HepG2 (cell line): ENCODE measurements at regions not wholly inside any gene's neighbourhood (a gene's known extent, or its start where the extent isn't known, plus 50 kb on each side); places are given as distances from the start of the nearest gene placed in this dataset.

Experiments used
- MIER2 ChIP-seq: IDR thresholded peaks from 2 replicates; pipeline ENCODE4 v1.6.1; 2016; ENCODE audit warnings: missing biosample characterization, missing genetic modification reagents
- MTA3 ChIP-seq: sonication (generic); formaldehyde crosslinking; IDR thresholded peaks from 2 replicates; pipeline ENCODE4 v1.4.0; 2020; ENCODE audit warnings: missing genetic modification reagents
- MXD4 ChIP-seq: IDR thresholded peaks from 2 replicates; pipeline ENCODE4 v1.6.1; 2016; ENCODE audit warnings: mild to moderate bottlenecking, missing biosample characterization, missing genetic modification reagents
- NPAS2 ChIP-seq: sonication (generic); formaldehyde crosslinking; IDR thresholded peaks from 2 replicates; pipeline ENCODE4 v1.8.0; 2022; ENCODE audit warnings: mild to moderate bottlenecking, missing genetic modification reagents, borderline replicate concordance
- REXO4 ChIP-seq: sonication (generic); formaldehyde crosslinking; IDR thresholded peaks from 2 replicates; pipeline ENCODE4 v1.8.0; 2022; ENCODE audit warnings: missing genetic modification reagents, mild to moderate bottlenecking, borderline replicate concordance
- ZNF30 ChIP-seq: sonication (generic); formaldehyde crosslinking; IDR thresholded peaks from 2 replicates; pipeline ENCODE4 v1.5.0; 2020; ENCODE audit warnings: mild to moderate bottlenecking, missing genetic modification reagents
- ZNF552 ChIP-seq: sonication (generic); formaldehyde crosslinking; IDR thresholded peaks from 2 replicates; pipeline ENCODE4 v1.9.0; 2022; ENCODE audit warnings: missing genetic modification reagents, mild to moderate bottlenecking, borderline replicate concordance
- ZSCAN22 ChIP-seq: sonication (generic); formaldehyde crosslinking; IDR thresholded peaks from 2 replicates; pipeline ENCODE4 v1.4.0; 2020; ENCODE audit warnings: mild to moderate bottlenecking, missing genetic modification reagents
- TF ChIP-seq, protein P1 (sequence below): sonication (generic); formaldehyde crosslinking; conservative IDR thresholded peaks from 2 replicates; pipeline ENCODE4 v1.8.1; 2023; ENCODE audit warnings: missing genetic modification reagents
- TF ChIP-seq, protein P2 (sequence below): sonication (generic); formaldehyde crosslinking; IDR thresholded peaks from 2 replicates; pipeline ENCODE4 v1.4.0; 2020; ENCODE audit warnings: mild to moderate bottlenecking, missing genetic modification reagents
- TF ChIP-seq, protein P3 (sequence below), 2 experiments: IDR thresholded peaks; 2 replicates each; pipeline ENCODE4 v1.6.1; 2011 to 2012; ENCODE audit warnings: low read length in 2 of 2, borderline replicate concordance in 1 of 2, low read depth in 1 of 2, mild to moderate bottlenecking in 1 of 2, moderate library complexity in 1 of 2
- TF ChIP-seq, protein P4 (sequence below): sonication (generic); formaldehyde crosslinking; IDR thresholded peaks from 2 replicates; pipeline ENCODE4 v1.4.0; 2020; ENCODE audit warnings: mild to moderate bottlenecking, missing genetic modification reagents
- TF ChIP-seq, protein P5 (sequence below): sonication (generic); formaldehyde crosslinking; IDR thresholded peaks from 2 replicates; pipeline ENCODE4 v1.9.0; 2021; ENCODE audit warnings: missing genetic modification reagents, borderline replicate concordance

DNA sequence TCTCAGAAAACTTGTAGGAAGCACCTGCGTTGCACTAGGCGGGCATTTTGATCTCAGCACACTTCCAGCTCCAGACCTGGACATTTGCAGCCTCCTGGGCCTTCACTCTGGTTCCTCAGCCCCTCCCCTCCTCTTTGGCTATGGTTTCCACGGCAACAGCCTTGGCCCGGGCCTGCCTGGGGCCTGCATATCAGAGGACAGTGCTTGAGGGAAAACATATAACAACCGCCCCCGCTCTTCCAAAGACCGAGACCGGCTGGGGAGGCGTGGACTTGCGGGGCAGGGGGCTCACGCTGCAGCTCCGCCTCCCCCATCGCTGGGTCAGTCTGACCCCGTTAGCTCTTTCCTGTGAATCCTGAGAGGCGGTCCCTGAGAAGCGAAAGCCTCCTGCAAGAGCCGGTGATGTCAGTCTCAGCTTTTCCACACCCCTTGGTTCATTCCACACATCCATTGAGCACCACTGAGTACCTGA lies 125.7 kb upstream of the PEG3 start (continued):
- TF ChIP-seq MTA3 (CRISPR knock-in tag) (no peak), ZSCAN22 (CRISPR knock-in tag) (no peak), MXD4 (no peak), REXO4 (CRISPR knock-in tag) (no peak), ZNF30 (CRISPR knock-in tag) (no peak), MIER2 (CRISPR knock-in tag) (no peak), ZNF552 (CRISPR knock-in tag) (no peak), NPAS2 (CRISPR knock-in tag) (no peak)
- TF ChIP-seq, protein P1, sequence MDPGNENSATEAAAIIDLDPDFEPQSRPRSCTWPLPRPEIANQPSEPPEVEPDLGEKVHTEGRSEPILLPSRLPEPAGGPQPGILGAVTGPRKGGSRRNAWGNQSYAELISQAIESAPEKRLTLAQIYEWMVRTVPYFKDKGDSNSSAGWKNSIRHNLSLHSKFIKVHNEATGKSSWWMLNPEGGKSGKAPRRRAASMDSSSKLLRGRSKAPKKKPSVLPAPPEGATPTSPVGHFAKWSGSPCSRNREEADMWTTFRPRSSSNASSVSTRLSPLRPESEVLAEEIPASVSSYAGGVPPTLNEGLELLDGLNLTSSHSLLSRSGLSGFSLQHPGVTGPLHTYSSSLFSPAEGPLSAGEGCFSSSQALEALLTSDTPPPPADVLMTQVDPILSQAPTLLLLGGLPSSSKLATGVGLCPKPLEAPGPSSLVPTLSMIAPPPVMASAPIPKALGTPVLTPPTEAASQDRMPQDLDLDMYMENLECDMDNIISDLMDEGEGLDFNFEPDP (CRISPR knock-in tag): no peak
- TF ChIP-seq, protein P2, sequence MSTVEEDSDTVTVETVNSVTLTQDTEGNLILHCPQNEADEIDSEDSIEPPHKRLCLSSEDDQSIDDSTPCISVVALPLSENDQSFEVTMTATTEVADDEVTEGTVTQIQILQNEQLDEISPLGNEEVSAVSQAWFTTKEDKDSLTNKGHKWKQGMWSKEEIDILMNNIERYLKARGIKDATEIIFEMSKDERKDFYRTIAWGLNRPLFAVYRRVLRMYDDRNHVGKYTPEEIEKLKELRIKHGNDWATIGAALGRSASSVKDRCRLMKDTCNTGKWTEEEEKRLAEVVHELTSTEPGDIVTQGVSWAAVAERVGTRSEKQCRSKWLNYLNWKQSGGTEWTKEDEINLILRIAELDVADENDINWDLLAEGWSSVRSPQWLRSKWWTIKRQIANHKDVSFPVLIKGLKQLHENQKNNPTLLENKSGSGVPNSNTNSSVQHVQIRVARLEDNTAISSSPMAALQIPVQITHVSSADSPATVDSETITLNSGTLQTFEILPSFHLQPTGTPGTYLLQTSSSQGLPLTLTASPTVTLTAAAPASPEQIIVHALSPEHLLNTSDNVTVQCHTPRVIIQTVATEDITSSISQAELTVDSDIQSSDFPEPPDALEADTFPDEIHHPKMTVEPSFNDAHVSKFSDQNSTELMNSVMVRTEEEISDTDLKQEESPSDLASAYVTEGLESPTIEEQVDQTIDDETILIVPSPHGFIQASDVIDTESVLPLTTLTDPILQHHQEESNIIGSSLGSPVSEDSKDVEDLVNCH (CRISPR knock-in tag): no peak
- TF ChIP-seq, protein P3, sequence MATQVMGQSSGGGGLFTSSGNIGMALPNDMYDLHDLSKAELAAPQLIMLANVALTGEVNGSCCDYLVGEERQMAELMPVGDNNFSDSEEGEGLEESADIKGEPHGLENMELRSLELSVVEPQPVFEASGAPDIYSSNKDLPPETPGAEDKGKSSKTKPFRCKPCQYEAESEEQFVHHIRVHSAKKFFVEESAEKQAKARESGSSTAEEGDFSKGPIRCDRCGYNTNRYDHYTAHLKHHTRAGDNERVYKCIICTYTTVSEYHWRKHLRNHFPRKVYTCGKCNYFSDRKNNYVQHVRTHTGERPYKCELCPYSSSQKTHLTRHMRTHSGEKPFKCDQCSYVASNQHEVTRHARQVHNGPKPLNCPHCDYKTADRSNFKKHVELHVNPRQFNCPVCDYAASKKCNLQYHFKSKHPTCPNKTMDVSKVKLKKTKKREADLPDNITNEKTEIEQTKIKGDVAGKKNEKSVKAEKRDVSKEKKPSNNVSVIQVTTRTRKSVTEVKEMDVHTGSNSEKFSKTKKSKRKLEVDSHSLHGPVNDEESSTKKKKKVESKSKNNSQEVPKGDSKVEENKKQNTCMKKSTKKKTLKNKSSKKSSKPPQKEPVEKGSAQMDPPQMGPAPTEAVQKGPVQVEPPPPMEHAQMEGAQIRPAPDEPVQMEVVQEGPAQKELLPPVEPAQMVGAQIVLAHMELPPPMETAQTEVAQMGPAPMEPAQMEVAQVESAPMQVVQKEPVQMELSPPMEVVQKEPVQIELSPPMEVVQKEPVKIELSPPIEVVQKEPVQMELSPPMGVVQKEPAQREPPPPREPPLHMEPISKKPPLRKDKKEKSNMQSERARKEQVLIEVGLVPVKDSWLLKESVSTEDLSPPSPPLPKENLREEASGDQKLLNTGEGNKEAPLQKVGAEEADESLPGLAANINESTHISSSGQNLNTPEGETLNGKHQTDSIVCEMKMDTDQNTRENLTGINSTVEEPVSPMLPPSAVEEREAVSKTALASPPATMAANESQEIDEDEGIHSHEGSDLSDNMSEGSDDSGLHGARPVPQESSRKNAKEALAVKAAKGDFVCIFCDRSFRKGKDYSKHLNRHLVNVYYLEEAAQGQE (IDR thresholded peaks at IDR 0.05; ENCODE audit: borderline replicate concordance in 1 of 2, low read depth in 1 of 2, low read length in 2 of 2): no peak
- TF ChIP-seq, protein P4, sequence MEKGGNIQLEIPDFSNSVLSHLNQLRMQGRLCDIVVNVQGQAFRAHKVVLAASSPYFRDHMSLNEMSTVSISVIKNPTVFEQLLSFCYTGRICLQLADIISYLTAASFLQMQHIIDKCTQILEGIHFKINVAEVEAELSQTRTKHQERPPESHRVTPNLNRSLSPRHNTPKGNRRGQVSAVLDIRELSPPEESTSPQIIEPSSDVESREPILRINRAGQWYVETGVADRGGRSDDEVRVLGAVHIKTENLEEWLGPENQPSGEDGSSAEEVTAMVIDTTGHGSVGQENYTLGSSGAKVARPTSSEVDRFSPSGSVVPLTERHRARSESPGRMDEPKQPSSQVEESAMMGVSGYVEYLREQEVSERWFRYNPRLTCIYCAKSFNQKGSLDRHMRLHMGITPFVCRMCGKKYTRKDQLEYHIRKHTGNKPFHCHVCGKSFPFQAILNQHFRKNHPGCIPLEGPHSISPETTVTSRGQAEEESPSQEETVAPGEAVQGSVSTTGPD (CRISPR knock-in tag): no peak
- TF ChIP-seq, protein P5, sequence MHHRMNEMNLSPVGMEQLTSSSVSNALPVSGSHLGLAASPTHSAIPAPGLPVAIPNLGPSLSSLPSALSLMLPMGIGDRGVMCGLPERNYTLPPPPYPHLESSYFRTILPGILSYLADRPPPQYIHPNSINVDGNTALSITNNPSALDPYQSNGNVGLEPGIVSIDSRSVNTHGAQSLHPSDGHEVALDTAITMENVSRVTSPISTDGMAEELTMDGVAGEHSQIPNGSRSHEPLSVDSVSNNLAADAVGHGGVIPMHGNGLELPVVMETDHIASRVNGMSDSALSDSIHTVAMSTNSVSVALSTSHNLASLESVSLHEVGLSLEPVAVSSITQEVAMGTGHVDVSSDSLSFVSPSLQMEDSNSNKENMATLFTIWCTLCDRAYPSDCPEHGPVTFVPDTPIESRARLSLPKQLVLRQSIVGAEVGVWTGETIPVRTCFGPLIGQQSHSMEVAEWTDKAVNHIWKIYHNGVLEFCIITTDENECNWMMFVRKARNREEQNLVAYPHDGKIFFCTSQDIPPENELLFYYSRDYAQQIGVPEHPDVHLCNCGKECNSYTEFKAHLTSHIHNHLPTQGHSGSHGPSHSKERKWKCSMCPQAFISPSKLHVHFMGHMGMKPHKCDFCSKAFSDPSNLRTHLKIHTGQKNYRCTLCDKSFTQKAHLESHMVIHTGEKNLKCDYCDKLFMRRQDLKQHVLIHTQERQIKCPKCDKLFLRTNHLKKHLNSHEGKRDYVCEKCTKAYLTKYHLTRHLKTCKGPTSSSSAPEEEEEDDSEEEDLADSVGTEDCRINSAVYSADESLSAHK (CRISPR knock-in tag): no peak
